Erythroblast (primary cell): ENCODE measurements at regions not wholly inside any gene's neighbourhood (a gene's known extent, or its start where the extent isn't known, plus 50 kb on each side); places are given as distances from the start of the nearest gene placed in this dataset.

Source experiments
- GATA1 ChIP-seq: IDR thresholded peaks from 2 replicates; pipeline ENCODE4 v1.6.1; 2011; ENCODE audit warnings: low read depth, mild to moderate bottlenecking, control low read depth, low read length, moderate library complexity
- POLR2A ChIP-seq: IDR thresholded peaks from 2 replicates; pipeline ENCODE4 v1.6.1; 2011; ENCODE audit warnings: mild to moderate bottlenecking, low read length

DNA sequence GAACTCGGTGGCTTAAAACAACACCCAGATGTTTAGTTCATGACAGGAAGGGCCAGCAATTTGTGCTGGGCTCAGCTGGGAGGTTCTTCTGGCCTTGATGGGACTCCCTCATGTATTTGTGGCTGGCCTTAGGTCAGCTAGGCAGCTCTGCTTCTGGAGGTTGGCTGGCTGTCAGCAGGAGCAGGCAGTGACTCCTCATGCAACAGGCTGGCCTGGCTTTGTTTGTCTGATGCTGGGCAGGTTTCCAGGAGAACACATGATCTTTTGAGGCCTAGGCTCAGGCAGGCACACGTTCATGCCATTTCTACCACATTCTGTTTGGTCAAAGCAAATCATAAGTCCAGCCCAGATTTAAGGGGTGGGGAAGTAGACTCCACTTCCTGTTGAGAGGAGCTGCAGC is 571.2 kb downstream of the TBC1D22A start:
- TF ChIP-seq POLR2A (no peak), GATA1 (no peak)
